ENCODE measurements at regions not wholly inside any gene's neighbourhood (a gene's known extent, or its start where the extent isn't known, plus 50 kb on each side); places are given as distances from the start of the nearest gene placed in this dataset.

DNA sequence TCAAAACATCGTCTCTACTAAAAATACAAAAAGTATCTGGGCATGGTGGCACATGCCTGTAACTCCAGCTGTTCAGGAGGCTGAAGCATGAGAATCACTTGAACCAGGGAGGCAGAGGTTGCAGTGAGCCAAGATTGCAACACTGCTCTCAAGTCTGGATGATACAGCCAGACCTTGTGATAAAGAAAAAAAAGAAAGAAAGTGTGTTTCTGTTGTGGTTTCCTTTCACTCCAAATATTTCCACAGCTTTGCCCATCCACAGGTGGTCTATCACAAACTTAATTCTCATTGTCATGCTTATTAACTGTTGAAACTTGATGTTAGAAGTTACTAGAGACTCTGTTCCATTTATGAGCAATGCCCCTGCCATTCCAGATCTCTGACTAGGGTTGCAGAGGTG, 316.0 kb upstream of the SEMA3C start:
- DNase-seq (ENCODE audit: unreplicated experiment): no peak
- Mint-ChIP-seq H3K27me3 (ENCODE audit: insufficient read depth, unreplicated experiment) (no peaks in the 10 kb centered on the region), H3K4me1 (ENCODE audit: insufficient read depth, unreplicated experiment) (no peaks in the 10 kb centered on the region), H3K27ac (ENCODE audit: low read depth, unreplicated experiment) (no peak overlapping the region), H3K36me3 (ENCODE audit: insufficient read depth, unreplicated experiment) (no peaks in the 10 kb centered on the region), H3K9me3 (ENCODE audit: unreplicated experiment) (peaks cover 4% of the 10 kb centered on the region), H3K4me3 (ENCODE audit: unreplicated experiment) (no peak overlapping the region)
- intact Hi-C loops (cut with micrococcal nuclease): no loop called here
- TF ChIP-seq, protein P1, sequence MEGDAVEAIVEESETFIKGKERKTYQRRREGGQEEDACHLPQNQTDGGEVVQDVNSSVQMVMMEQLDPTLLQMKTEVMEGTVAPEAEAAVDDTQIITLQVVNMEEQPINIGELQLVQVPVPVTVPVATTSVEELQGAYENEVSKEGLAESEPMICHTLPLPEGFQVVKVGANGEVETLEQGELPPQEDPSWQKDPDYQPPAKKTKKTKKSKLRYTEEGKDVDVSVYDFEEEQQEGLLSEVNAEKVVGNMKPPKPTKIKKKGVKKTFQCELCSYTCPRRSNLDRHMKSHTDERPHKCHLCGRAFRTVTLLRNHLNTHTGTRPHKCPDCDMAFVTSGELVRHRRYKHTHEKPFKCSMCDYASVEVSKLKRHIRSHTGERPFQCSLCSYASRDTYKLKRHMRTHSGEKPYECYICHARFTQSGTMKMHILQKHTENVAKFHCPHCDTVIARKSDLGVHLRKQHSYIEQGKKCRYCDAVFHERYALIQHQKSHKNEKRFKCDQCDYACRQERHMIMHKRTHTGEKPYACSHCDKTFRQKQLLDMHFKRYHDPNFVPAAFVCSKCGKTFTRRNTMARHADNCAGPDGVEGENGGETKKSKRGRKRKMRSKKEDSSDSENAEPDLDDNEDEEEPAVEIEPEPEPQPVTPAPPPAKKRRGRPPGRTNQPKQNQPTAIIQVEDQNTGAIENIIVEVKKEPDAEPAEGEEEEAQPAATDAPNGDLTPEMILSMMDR (IDR thresholded peaks at IDR 0.05; ENCODE audit: unreplicated experiment): no peak
- POLR2A ChIA-PET: interaction anchor here (0.7 to 1.5 kb wide), 3 partner anchors 32 to 316 kb away, joined by 3 to 4 read pairs (median 4); partner anchors contain the start of gene SEMA3C
- CTCF ChIA-PET: interaction anchor here (0.6 to 1.7 kb wide), 4 partner anchors 10 to 1131 kb away, joined by 3 to 5 read pairs (median 3); no protein-coding TSS in a partner anchor
- BruUV-seq (replicated peaks): no TSS peak

DNA sequence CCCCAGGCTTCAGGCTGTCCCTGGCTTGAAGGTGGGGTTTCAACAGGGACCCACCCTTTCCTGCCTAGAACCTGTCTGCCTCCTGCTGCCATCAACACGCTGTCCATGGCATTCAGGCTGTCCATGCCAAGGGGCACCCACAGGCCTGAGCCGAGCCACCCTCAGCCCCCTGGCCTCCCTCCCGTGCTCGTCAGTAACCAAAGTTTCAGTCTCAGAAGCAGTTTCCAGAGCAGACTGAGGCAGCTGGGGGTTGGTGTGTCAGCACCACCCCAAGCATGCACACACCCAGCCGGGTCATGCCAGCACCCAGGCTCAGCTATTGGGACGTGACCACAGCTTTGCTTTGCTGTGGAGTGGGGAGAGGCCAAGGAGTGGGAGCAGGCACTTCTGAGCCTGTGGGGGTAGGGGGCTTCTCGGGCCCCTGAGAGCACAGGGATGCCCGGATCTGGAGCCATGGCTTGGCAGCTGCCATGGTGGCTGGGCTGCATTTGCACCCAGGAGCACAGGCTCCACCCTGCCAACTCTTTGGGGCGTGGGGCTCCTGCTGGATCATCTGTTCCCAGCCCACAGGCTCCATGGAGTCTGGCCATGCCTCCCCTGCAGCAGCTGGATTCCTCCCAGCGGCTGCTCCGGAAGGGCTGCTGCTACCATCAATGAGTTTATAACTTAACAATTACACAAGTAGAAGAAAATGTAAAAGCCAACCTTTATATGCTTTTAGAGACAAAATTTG, 314.5 kb upstream of the SEMA3C start:
- POLR2A ChIA-PET: interaction anchor here (0.7 kb wide), 1 partner anchor 230 kb away, joined by 3 read pairs; no protein-coding TSS in a partner anchor
- BruUV-seq (replicated peaks): no TSS peak

DNA sequence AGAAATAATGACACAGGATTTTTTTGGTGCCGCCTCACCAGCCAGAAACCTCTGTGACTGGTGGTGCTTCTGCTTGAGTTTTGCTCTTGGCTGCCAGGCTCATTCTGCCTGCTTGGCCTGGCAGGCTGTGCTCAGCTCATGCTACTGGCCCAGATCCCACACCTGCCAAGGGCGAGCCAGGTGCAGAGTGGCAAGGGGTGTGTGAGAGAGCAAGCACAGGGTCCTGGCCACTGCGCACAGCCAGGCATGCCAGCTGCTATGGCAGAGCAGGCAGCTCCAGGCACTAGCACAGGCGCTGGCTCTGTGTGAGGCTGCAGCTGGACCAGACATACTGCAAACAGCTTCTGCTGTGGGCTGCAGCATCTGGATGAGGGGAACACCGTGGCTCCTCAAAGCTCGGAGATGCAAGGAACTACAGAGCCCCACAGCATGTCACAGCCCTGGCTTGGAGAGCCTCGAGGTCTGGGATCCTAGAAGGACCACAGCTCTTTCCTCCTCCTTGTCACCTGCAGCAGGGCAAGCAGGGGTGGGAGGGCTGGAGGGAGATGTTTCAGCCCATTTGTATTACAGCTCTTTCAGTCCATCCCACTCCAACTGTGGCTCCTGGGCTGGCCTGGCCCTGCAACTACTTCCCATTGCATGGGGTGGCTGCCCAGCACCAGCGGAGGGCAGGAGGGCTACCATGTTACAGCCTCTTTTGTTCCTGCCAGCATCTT, 313.4 kb upstream of the SEMA3C start:
- H3K4me3 Mint-ChIP-seq (ENCODE audit: unreplicated experiment): no peak overlapping the region
- no peaks in the 10 kb centered on the region for H3K36me3 Mint-ChIP-seq (ENCODE audit: insufficient read depth, unreplicated experiment)
- no peaks in the 10 kb centered on the region for H3K9me3 Mint-ChIP-seq (ENCODE audit: unreplicated experiment)
- H3K27ac Mint-ChIP-seq (ENCODE audit: low read depth, unreplicated experiment): no peak overlapping the region
- TF ChIP-seq, protein P1 (IDR thresholded peaks at IDR 0.05; ENCODE audit: unreplicated experiment): no peak
- ChIA-PET CTCF (interaction anchor here (0.6 kb wide), 1 partner anchor 234 kb away, joined by 3 read pairs; no protein-coding TSS in a partner anchor), POLR2A (interaction anchor here (0.7 kb wide), 1 partner anchor 229 kb away, joined by 3 read pairs; no protein-coding TSS in a partner anchor)
- intact Hi-C loops (cut with micrococcal nuclease): no loop called here
- H3K27me3 Mint-ChIP-seq (ENCODE audit: insufficient read depth, unreplicated experiment): no peaks in the 10 kb centered on the region
- DNase-seq (ENCODE audit: unreplicated experiment): no peak
- H3K4me1 Mint-ChIP-seq (ENCODE audit: insufficient read depth, unreplicated experiment): no peaks in the 10 kb centered on the region
- BruUV-seq (replicated peaks): no TSS peak

More for the DNA sequence above, 314.5 kb upstream of the SEMA3C start:
- Mint-ChIP-seq H3K4me1 (ENCODE audit: insufficient read depth, unreplicated experiment) (no peaks in the 10 kb centered on the region), H3K4me3 (ENCODE audit: unreplicated experiment) (no peak overlapping the region), H3K9me3 (ENCODE audit: unreplicated experiment) (no peaks in the 10 kb centered on the region), H3K27me3 (ENCODE audit: insufficient read depth, unreplicated experiment) (no peaks in the 10 kb centered on the region), H3K27ac (ENCODE audit: low read depth, unreplicated experiment) (no peak overlapping the region), H3K36me3 (ENCODE audit: insufficient read depth, unreplicated experiment) (no peaks in the 10 kb centered on the region)
- TF ChIP-seq, protein P1 (IDR thresholded peaks at IDR 0.05; ENCODE audit: unreplicated experiment): no peak
- intact Hi-C loops (cut with micrococcal nuclease): no loop called here
- no peak for DNase-seq (ENCODE audit: unreplicated experiment)
- CTCF ChIA-PET: no interaction called here

DNA sequence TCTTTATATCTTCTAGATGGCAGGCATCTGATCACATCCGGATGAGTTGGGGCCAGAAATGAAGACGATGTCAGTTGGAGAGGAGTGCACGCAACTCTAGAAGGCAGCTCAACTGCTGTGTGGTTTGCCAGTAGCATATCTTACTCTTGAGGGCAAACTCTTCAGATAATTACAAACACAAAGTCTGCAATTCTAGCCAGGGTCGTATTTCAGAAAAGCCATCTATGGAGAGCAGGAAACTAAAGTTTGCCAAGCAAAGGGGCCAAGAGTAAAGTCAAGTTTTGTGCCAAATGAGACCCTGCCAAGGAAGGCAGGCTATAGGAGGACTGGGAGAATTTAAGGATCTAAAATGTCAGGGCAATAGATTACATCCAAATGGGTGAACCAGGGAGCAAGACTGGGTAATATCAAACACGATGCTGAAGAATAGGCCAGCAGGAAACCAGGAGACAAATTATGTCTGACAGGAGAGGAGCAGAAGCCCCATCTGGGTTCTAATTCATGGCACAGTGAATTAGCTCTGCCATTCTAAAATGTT, 312.5 kb upstream of the SEMA3C start:
- intact Hi-C loops (cut with micrococcal nuclease): no loop called here
- H3K27me3 Mint-ChIP-seq (ENCODE audit: insufficient read depth, unreplicated experiment): no peaks in the 10 kb centered on the region
- H3K9me3 Mint-ChIP-seq (ENCODE audit: unreplicated experiment): no peaks in the 10 kb centered on the region
- BruUV-seq (replicated peaks): no TSS peak
- no peak overlapping the region for H3K27ac Mint-ChIP-seq (ENCODE audit: low read depth, unreplicated experiment)
- ChIA-PET CTCF (interaction anchor here (0.6 kb wide), 1 partner anchor 53 kb away, joined by 4 read pairs; no protein-coding TSS in a partner anchor), POLR2A (no interaction called here)
- H3K4me1 Mint-ChIP-seq (ENCODE audit: insufficient read depth, unreplicated experiment): no peaks in the 10 kb centered on the region
- H3K4me3 Mint-ChIP-seq (ENCODE audit: unreplicated experiment): no peak overlapping the region
- TF ChIP-seq, protein P1 (IDR thresholded peaks at IDR 0.05; ENCODE audit: unreplicated experiment): no peak
- DNase-seq (ENCODE audit: unreplicated experiment): no peak
- H3K36me3 Mint-ChIP-seq (ENCODE audit: insufficient read depth, unreplicated experiment): no peaks in the 10 kb centered on the region
